ENCODE measurements at regions not wholly inside any gene's neighbourhood (a gene's known extent, or its start where the extent isn't known, plus 50 kb on each side); places are given as distances from the start of the nearest gene placed in this dataset.

DNA sequence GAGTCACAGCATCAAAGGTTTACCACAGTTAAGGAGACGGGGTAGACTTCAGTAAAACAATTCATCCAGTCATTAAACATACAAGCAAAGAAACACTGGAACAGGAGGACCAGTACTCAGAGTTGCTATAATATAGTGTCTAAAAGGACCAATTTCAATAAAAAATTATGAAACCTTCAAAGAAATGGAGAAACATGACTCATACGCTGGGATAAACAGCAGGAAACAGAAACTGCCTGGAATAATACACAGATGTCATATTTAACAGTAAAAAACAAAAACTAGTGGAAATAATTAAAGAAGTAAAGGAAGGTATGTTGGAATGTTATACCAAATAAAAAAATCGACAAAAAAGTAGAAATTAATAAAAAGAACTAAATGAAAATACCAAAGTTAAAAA, 1075.9 kb downstream of the NR2F1-AS1 start:
- TF ChIP-seq EZH2phosphoT487 (IDR thresholded peaks at IDR 0.05; ENCODE audit: borderline replicate concordance) = no peak
- TF ChIP-seq, protein P1, sequence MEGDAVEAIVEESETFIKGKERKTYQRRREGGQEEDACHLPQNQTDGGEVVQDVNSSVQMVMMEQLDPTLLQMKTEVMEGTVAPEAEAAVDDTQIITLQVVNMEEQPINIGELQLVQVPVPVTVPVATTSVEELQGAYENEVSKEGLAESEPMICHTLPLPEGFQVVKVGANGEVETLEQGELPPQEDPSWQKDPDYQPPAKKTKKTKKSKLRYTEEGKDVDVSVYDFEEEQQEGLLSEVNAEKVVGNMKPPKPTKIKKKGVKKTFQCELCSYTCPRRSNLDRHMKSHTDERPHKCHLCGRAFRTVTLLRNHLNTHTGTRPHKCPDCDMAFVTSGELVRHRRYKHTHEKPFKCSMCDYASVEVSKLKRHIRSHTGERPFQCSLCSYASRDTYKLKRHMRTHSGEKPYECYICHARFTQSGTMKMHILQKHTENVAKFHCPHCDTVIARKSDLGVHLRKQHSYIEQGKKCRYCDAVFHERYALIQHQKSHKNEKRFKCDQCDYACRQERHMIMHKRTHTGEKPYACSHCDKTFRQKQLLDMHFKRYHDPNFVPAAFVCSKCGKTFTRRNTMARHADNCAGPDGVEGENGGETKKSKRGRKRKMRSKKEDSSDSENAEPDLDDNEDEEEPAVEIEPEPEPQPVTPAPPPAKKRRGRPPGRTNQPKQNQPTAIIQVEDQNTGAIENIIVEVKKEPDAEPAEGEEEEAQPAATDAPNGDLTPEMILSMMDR (conservative IDR thresholded peaks at IDR 0.05; ENCODE audit: low read length) = no peak
- H3K27me3 ChIP-seq (ENCODE audit: insufficient read depth, low read length, poor library complexity, severe bottlenecking) = no peaks in the 10 kb centered on the region
- no peaks in the 10 kb centered on the region for H3K4me1 ChIP-seq (ENCODE audit: insufficient read depth, low read length, poor library complexity, severe bottlenecking)
- no peaks in the 10 kb centered on the region for H3K9me3 ChIP-seq (ENCODE audit: insufficient read depth, low read depth, low read length)
- H3K4me3 ChIP-seq (ENCODE audit: low read length, poor library complexity, severe bottlenecking) = no peak overlapping the region
- no peaks in the 10 kb centered on the region for H3F3A ChIP-seq (ENCODE audit: low read depth)
- no peaks in the 10 kb centered on the region for H3K36me3 ChIP-seq (ENCODE audit: insufficient read depth, low read length)
- no peaks in the 10 kb centered on the region for H3K79me2 ChIP-seq (ENCODE audit: insufficient read depth, low read length)
- no peaks in the 10 kb centered on the region for H3K9me2 ChIP-seq (replicated peaks; ENCODE audit: low read depth, low read length)
- H2AFZ ChIP-seq (ENCODE audit: low read length) = no peak overlapping the region
- H3K4me2 ChIP-seq (ENCODE audit: low read depth, low read length, poor library complexity, severe bottlenecking) = no peak overlapping the region
- no peak overlapping the region for H3K9ac ChIP-seq (ENCODE audit: low read depth, low read length, poor library complexity, severe bottlenecking)
- no peaks in the 10 kb centered on the region for H4K20me1 ChIP-seq (ENCODE audit: insufficient read depth, low read length, poor library complexity, severe bottlenecking)

DNA sequence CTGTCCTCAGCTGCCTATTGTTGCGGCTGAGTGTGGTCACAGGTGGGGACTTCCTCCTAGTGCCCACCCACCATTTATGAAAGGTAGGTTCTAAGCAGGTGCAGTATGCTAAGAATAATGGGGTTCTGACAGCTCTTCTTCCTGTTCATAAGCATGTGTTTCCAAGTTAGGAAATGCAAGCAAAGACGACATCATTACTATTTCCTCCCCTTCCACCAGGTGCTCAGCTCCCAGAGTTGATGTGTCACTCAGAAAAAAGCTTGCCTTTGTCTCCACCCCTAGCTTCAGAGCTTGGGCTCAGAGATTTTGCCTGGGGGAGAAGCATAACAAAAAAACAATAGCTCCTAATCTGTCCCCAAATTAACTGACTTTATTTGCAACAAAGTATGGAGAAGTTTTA, 1076.7 kb downstream of the NR2F1-AS1 start:
- Histone ChIP-seq H3K36me3 (ENCODE audit: insufficient read depth, low read length) (no peaks in the 10 kb centered on the region), H3K27me3 (ENCODE audit: insufficient read depth, low read length, poor library complexity, severe bottlenecking) (no peaks in the 10 kb centered on the region), H4K20me1 (ENCODE audit: insufficient read depth, low read length, poor library complexity, severe bottlenecking) (no peaks in the 10 kb centered on the region), H3K9ac (ENCODE audit: low read depth, low read length, poor library complexity, severe bottlenecking) (no peak overlapping the region), H3K4me1 (ENCODE audit: insufficient read depth, low read length, poor library complexity, severe bottlenecking) (no peaks in the 10 kb centered on the region), H3K9me3 (ENCODE audit: insufficient read depth, low read depth, low read length) (no peaks in the 10 kb centered on the region), H2AFZ (ENCODE audit: low read length) (no peak overlapping the region), H3K4me3 (ENCODE audit: low read length, poor library complexity, severe bottlenecking) (no peak overlapping the region), H3F3A (ENCODE audit: low read depth) (no peaks in the 10 kb centered on the region), H3K9me2 (replicated peaks; ENCODE audit: low read depth, low read length) (no peaks in the 10 kb centered on the region), H3K4me2 (ENCODE audit: low read depth, low read length, poor library complexity, severe bottlenecking) (no peak overlapping the region), H3K79me2 (ENCODE audit: insufficient read depth, low read length) (no peaks in the 10 kb centered on the region)
- TF ChIP-seq EZH2phosphoT487 (IDR thresholded peaks at IDR 0.05; ENCODE audit: borderline replicate concordance) = no peak
- TF ChIP-seq, protein P1 (conservative IDR thresholded peaks at IDR 0.05; ENCODE audit: low read length) = no peak

DNA sequence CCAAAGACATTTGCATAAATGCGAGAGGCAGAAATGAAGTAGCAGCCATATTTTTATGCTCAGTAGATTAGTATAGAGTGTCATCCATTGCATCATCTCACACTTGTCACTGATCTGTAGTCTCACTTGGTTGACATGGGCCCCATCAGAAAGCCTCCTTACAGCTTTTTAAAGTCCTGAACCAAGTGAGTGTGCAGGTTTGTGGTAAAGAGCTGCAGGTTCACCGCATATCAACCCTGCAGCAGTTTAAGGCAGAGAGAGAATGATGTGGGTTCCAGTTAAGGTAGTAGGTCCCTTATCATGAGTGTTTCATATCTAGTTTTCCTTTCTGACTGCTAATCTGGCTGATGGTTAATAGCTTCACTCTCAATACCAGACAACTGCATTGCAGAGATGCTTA, 1080.3 kb downstream of the NR2F1-AS1 start:
- TF ChIP-seq, protein P1 (conservative IDR thresholded peaks at IDR 0.05; ENCODE audit: low read length) = no peak
- no peak for TF ChIP-seq EZH2phosphoT487 (IDR thresholded peaks at IDR 0.05; ENCODE audit: borderline replicate concordance)
- H3K4me1 ChIP-seq (ENCODE audit: insufficient read depth, low read length, poor library complexity, severe bottlenecking) = no peaks in the 10 kb centered on the region

More for the DNA sequence above, 1080.3 kb downstream of the NR2F1-AS1 start:
- Histone ChIP-seq H3F3A (ENCODE audit: low read depth) (no peaks in the 10 kb centered on the region), H3K4me2 (ENCODE audit: low read depth, low read length, poor library complexity, severe bottlenecking) (no peak overlapping the region), H2AFZ (ENCODE audit: low read length) (no peak overlapping the region), H3K9ac (ENCODE audit: low read depth, low read length, poor library complexity, severe bottlenecking) (no peak overlapping the region), H3K9me3 (ENCODE audit: insufficient read depth, low read depth, low read length) (no peaks in the 10 kb centered on the region), H3K27me3 (ENCODE audit: insufficient read depth, low read length, poor library complexity, severe bottlenecking) (no peaks in the 10 kb centered on the region), H3K4me3 (ENCODE audit: low read length, poor library complexity, severe bottlenecking) (no peak overlapping the region), H3K79me2 (ENCODE audit: insufficient read depth, low read length) (no peaks in the 10 kb centered on the region), H4K20me1 (ENCODE audit: insufficient read depth, low read length, poor library complexity, severe bottlenecking) (no peaks in the 10 kb centered on the region), H3K9me2 (replicated peaks; ENCODE audit: low read depth, low read length) (no peaks in the 10 kb centered on the region), H3K36me3 (ENCODE audit: insufficient read depth, low read length) (no peaks in the 10 kb centered on the region)

All from Loucy (cell line).